ENCODE measurements at regions not wholly inside any gene's neighbourhood (a gene's known extent, or its start where the extent isn't known, plus 50 kb on each side); places are given as distances from the start of the nearest gene placed in this dataset.

- Mint-ChIP-seq H3K4me3 (no peak overlapping the region), H3K4me1 (peaks cover 0 to 3% of the 10 kb centered on the region in 2 experiments; a peak in 1 of 4 replicates), H3K36me3 (ENCODE audit: insufficient read depth in 1 of 3, low read depth in 3 of 3) (no peaks in the 10 kb centered on the region; a peak in 1 of 7 replicates), H3K27me3 (ENCODE audit: low read depth) (peaks cover 2% of the 10 kb centered on the region; the same call in 1 of the 2 replicates), H3K9me3 (no peaks in the 10 kb centered on the region; a peak in 4 of 5 replicates), H3K27ac (no peak overlapping the region)
- no peaks in the 10 kb centered on the region for H3K79me1 ChIP-seq (ENCODE audit: insufficient read depth, low read depth, low read length, poor library complexity, severe bottlenecking)
- no peak for DNase-seq
- no peak overlapping the region for H4K91ac ChIP-seq (ENCODE audit: insufficient read length, low read depth, low read length)
- H3K9ac ChIP-seq (ENCODE audit: extremely low read depth, insufficient read length, low read length): no peak overlapping the region
- H2BK120ac ChIP-seq (ENCODE audit: low read depth, low read length, poor library complexity, severe bottlenecking): no peak overlapping the region
- H3K14ac ChIP-seq (ENCODE audit: insufficient read depth, low read length): no peak overlapping the region
- H3K27me3 ChIP-seq (ENCODE audit: insufficient read depth, low read length): no peaks in the 10 kb centered on the region
- H2AFZ ChIP-seq (ENCODE audit: low read length): no peak overlapping the region
- no peak for TF ChIP-seq CTCF (conservative IDR thresholded peaks at IDR 0.05)
- H3K9me3 ChIP-seq (ENCODE audit: control insufficient read depth, low read depth, low read length): no peaks in the 10 kb centered on the region
- no peaks in the 10 kb centered on the region for H3K79me2 ChIP-seq (ENCODE audit: insufficient read depth, low read length)
- H4K8ac ChIP-seq (replicated peaks; ENCODE audit: insufficient read length, low read depth, low read length): no peak overlapping the region
- H4K20me1 ChIP-seq (ENCODE audit: control insufficient read depth, insufficient read depth, insufficient read length): no peaks in the 10 kb centered on the region
- no peak overlapping the region for H2BK5ac ChIP-seq (ENCODE audit: insufficient read length, low read length)
- H3T11ph ChIP-seq (ENCODE audit: low read length): no peak overlapping the region
- no CpG with 5 or more reads among the region's 8 CpGs for WGBS (ENCODE audit: extremely low coverage, insufficient read length, low lambda C conversion rate)
- H2BK15ac ChIP-seq (ENCODE audit: low read depth, low read length): no peak overlapping the region
- H4K5ac ChIP-seq (ENCODE audit: insufficient read length, low read depth, low read length): no peak overlapping the region
- no peak overlapping the region for H3K18ac ChIP-seq (ENCODE audit: insufficient read length, low read depth, low read length)
- H3K23ac ChIP-seq (ENCODE audit: insufficient read length, low read depth, low read length): no peak overlapping the region
- H3K27ac ChIP-seq (ENCODE audit: insufficient read length, low read depth, low read length): no peak overlapping the region
- no peak overlapping the region for H2BK20ac ChIP-seq (ENCODE audit: low read depth, low read length, poor library complexity, severe bottlenecking)
- no peak overlapping the region for H3K4me2 ChIP-seq (ENCODE audit: insufficient read depth, insufficient read length, low read length)
- no peak overlapping the region for H3K4ac ChIP-seq (ENCODE audit: low read depth, low read length)
- H2AK5ac ChIP-seq (ENCODE audit: insufficient read length, low read length): no peak overlapping the region
- H2BK12ac ChIP-seq (ENCODE audit: insufficient read length, low read depth, low read length): no peak overlapping the region
- no peak overlapping the region for H3K56ac ChIP-seq (ENCODE audit: insufficient read length, low read depth, low read length)
- H3K23me2 ChIP-seq (ENCODE audit: insufficient read length, low read depth, low read length, poor library complexity, severe bottlenecking): no peaks in the 10 kb centered on the region
- H3K4me1 ChIP-seq (ENCODE audit: insufficient read depth, low read length): no peaks in the 10 kb centered on the region
Measured at GRCh38 chr9:88664773-88665172, 129.8 kb downstream of the NXNL2 start.

All from H9 (cell line).